AG04450 (cell line): ENCODE measurements at regions not wholly inside any gene's neighbourhood (a gene's known extent, or its start where the extent isn't known, plus 50 kb on each side); places are given as distances from the start of the nearest gene placed in this dataset.
"Not testable (repeated sequence)": the region's sequence is repeated elsewhere in the genome, so short reads cannot be mapped to it uniquely, and the experiment has no call there.

Experiments
- CTCF ChIA-PET: fragments of 300-600, 350-600 bp; formaldehyde crosslinking; extraction: SDS; loops from one replicate; lab custom pipeline; 2022; ENCODE audit warnings: antibody characterized with exemption, inconsistent platforms; lab: Charles Lee
- POLR2A ChIA-PET: fragments of 350-600 bp; formaldehyde crosslinking; extraction: SDS; loops from one replicate; lab custom pipeline; 2021; ENCODE audit warnings: antibody characterized with exemption, inconsistent platforms; lab: Yijun Ruan, JAX
- DNase-seq: peaks from one replicate; pipeline ENCODE4 v3.0.0-alpha.2; 2011; ENCODE audit warnings: low read depth, low spot score
- H3K27ac ChIP-seq: one replicate; pipeline ENCODE4 v1.5.1; 2012; ENCODE audit warnings: low read depth, low read length, control low read depth
- H3K27me3 ChIP-seq: one replicate; pipeline ENCODE4 v1.6.0; 2012; ENCODE audit warnings: low read length; ENCODE audit not compliant: control insufficient read depth, insufficient read depth
- H3K4me3 ChIP-seq: 2 replicates; pipeline ENCODE4 v1.5.1; 2011; ENCODE audit warnings: mild to moderate bottlenecking, low read depth, low read length, control low read depth
- H3K9me3 ChIP-seq: 2 replicates; pipeline ENCODE4 v1.5.1; 2012; ENCODE audit warnings: low read length; ENCODE audit not compliant: control insufficient read depth, insufficient read depth
- CTCF ChIP-seq: IDR thresholded peaks from 2 replicates; pipeline ENCODE4 v1.5.1; 2011; ENCODE audit warnings: low read depth, low read length, control low read depth, inconsistent platforms

- Histone ChIP-seq H3K27ac (no peak overlapping the region), H3K9me3 (no peaks in the 10 kb centered on the region), H3K4me3 (no peak overlapping the region), H3K27me3 (no peaks in the 10 kb centered on the region)
- CTCF ChIA-PET: no interaction called here
- POLR2A ChIA-PET: no interaction called here
- DNase-seq: no peak
- TF ChIP-seq CTCF: no peak
Measured at GRCh38 chr18:41052625-41053024, 902.4 kb upstream of the PIK3C3 start.

GRCh38 chr18:41046250-41046649 lies 908.8 kb upstream of the PIK3C3 start:
- DNase-seq, H3K4me3 ChIP-seq, H3K27me3 ChIP-seq, H3K27ac ChIP-seq, H3K9me3 ChIP-seq, POLR2A ChIA-PET, CTCF ChIA-PET: not testable (repeated sequence)

- Histone ChIP-seq H3K27ac (no peak overlapping the region), H3K27me3 (no peaks in the 10 kb centered on the region), H3K9me3 (no peaks in the 10 kb centered on the region), H3K4me3 (no peak overlapping the region)
- POLR2A ChIA-PET: no interaction called here
- no peak for TF ChIP-seq CTCF
- DNase-seq: no peak
- CTCF ChIA-PET: no interaction called here
Measured at GRCh38 chr18:41043876-41044275, 911.2 kb upstream of the PIK3C3 start.

GRCh38 chr18:41042866-41043265 lies 912.2 kb upstream of the PIK3C3 start:
- CTCF ChIA-PET: no interaction called here
- H3K27ac ChIP-seq: no peak overlapping the region
- no peak for DNase-seq
- no peaks in the 10 kb centered on the region for H3K9me3 ChIP-seq
- H3K27me3 ChIP-seq: no peaks in the 10 kb centered on the region
- H3K4me3 ChIP-seq: no peak overlapping the region
- no peak for TF ChIP-seq CTCF
- POLR2A ChIA-PET: no interaction called here

- Histone ChIP-seq H3K9me3 (no peaks in the 10 kb centered on the region), H3K27ac (no peak overlapping the region), H3K4me3 (no peak overlapping the region), H3K27me3 (no peaks in the 10 kb centered on the region)
- POLR2A ChIA-PET: no interaction called here
- CTCF ChIA-PET: no interaction called here
- TF ChIP-seq CTCF: no peak
- DNase-seq: no peak
Measured at GRCh38 chr18:41038071-41038470, 917.0 kb upstream of the PIK3C3 start.

GRCh38 chr18:41036346-41036745 lies 918.7 kb upstream of the PIK3C3 start:
- CTCF ChIA-PET: no interaction called here
- Histone ChIP-seq H3K27ac (no peak overlapping the region), H3K4me3 (no peak overlapping the region), H3K27me3 (no peaks in the 10 kb centered on the region), H3K9me3 (no peaks in the 10 kb centered on the region)
- DNase-seq: no peak
- POLR2A ChIA-PET: no interaction called here
- TF ChIP-seq CTCF: no peak
